HEK293T (cell line): ENCODE measurements at regions not wholly inside any gene's neighbourhood (a gene's known extent, or its start where the extent isn't known, plus 50 kb on each side); places are given as distances from the start of the nearest gene placed in this dataset.
"Not testable (repeated sequence)": the region's sequence is repeated elsewhere in the genome, so short reads cannot be mapped to it uniquely, and the experiment has no call there.

Source experiments
- CTCF ChIA-PET: fragments of 350-600 bp; formaldehyde crosslinking; extraction: SDS; loops from one replicate; lab custom pipeline; 2021; ENCODE audit warnings: antibody characterized with exemption, inconsistent platforms; lab: Yijun Ruan, JAX
- POLR2A ChIA-PET: fragments of 350-600 bp; formaldehyde crosslinking; extraction: SDS; loops from one replicate; lab custom pipeline; 2020; ENCODE audit warnings: antibody characterized with exemption, inconsistent platforms; lab: Yijun Ruan, JAX
- DNase-seq: peaks from one replicate; pipeline ENCODE4 v3.0.0; 2012; ENCODE audit warnings: mixed read lengths; ENCODE audit errors: extremely low spot score
- ARNT ChIP-seq: fragments of 450-650 bp; IDR thresholded peaks from 2 replicates; pipeline ENCODE4 v1.6.1; 2017; ENCODE audit warnings: mild to moderate bottlenecking
- BHLHE40 ChIP-seq: fragments of 450-650 bp; IDR thresholded peaks from 2 replicates; pipeline ENCODE4 v1.6.1; 2016; ENCODE audit warnings: mild to moderate bottlenecking, moderate library complexity, borderline replicate concordance
- CTBP1 ChIP-seq: fragments of 450-650 bp; IDR thresholded peaks from 2 replicates; pipeline ENCODE4 v1.6.1; 2016; ENCODE audit warnings: borderline replicate concordance
- ELF4 ChIP-seq: fragments of 450-650 bp; IDR thresholded peaks from 2 replicates; pipeline ENCODE4 v1.6.1; 2017; ENCODE audit warnings: antibody characterized with exemption
- FOXA1 ChIP-seq: fragments of 450-650 bp; IDR thresholded peaks from 2 replicates; pipeline ENCODE4 v1.6.1; 2016; ENCODE audit warnings: mild to moderate bottlenecking
- FOXK2 ChIP-seq: fragments of 450-650 bp; IDR thresholded peaks from 2 replicates; pipeline ENCODE4 v1.6.1; 2016; ENCODE audit warnings: mild to moderate bottlenecking
- FOXM1 ChIP-seq: fragments of 450-650 bp; IDR thresholded peaks from 2 replicates; pipeline ENCODE4 v1.6.1; 2017; ENCODE audit warnings: mild to moderate bottlenecking, borderline replicate concordance
- HDGF ChIP-seq: fragments of 450-650 bp; IDR thresholded peaks from 2 replicates; pipeline ENCODE4 v1.6.1; 2017; ENCODE audit warnings: antibody characterized with exemption, borderline replicate concordance
- L3MBTL2 ChIP-seq: fragments of 450-650 bp; conservative IDR thresholded peaks from 2 replicates; pipeline ENCODE4 v1.6.1; 2016; ENCODE audit warnings: mild to moderate bottlenecking
- LEF1 ChIP-seq: fragments of 450-650 bp; IDR thresholded peaks from 2 replicates; pipeline ENCODE4 v1.6.1; 2017; ENCODE audit warnings: mild to moderate bottlenecking, borderline replicate concordance
- NFRKB ChIP-seq: fragments of 450-650 bp; IDR thresholded peaks from 2 replicates; pipeline ENCODE4 v1.6.1; 2016; ENCODE audit warnings: mild to moderate bottlenecking, moderate library complexity
- PKNOX1 ChIP-seq: fragments of 450-650 bp; IDR thresholded peaks from 2 replicates; pipeline ENCODE4 v1.6.1; 2016
- SP1 ChIP-seq: fragments of 450-650 bp; IDR thresholded peaks from 2 replicates; pipeline ENCODE4 v1.6.1; 2017
- SUZ12 ChIP-seq: fragments of 450-650 bp; IDR thresholded peaks from 2 replicates; pipeline ENCODE4 v1.6.1; 2016; ENCODE audit warnings: mild to moderate bottlenecking
- TARDBP ChIP-seq: fragments of 450-650 bp; IDR thresholded peaks from 2 replicates; pipeline ENCODE4 v1.6.1; 2016
- ZNF384 ChIP-seq: fragments of 450-650 bp; IDR thresholded peaks from 2 replicates; pipeline ENCODE4 v1.6.1; 2016

DNA sequence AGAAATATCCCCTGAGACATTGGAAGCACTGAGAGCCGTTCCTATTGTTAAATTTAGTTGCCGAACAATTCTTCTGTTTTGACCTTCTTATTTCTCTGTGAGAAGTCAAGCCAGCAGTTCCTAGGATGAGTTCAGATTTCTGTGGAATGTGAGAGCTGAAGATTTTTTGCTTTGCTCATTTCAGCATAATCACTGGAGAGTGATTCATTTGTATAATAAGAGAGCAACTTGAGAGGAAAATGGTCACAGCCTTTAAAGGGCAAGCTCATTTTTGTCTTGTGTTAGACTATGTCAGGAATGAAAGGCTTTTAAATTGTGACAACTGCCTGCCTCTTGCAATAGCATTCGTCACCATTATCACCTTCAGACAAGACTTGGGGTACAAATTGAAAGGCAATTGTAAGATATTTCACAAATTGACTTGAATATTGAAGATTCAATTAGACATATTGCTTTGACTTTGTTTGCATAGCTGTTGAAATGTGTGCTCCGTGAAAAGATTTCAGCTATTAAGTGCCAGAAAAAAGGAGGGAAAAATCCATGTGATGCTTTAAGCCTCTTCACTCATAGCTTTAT lies 900.0 kb upstream of the GOT2 start:
- ChIA-PET CTCF (no interaction called here), POLR2A (no interaction called here)

GRCh38 chr16:59632276-59632855 lies 898.2 kb upstream of the GOT2 start:
- POLR2A ChIA-PET: no interaction called here

More for the DNA sequence above, 900.0 kb upstream of the GOT2 start:
- DNase-seq: no peak
- no peak for TF ChIP-seq ELF4
- TF ChIP-seq BHLHE40: no peak
- no peak for TF ChIP-seq HDGF
- TF ChIP-seq CTBP1: no peak
- no peak for TF ChIP-seq SP1
- no peak for TF ChIP-seq ARNT
- no peak for TF ChIP-seq TARDBP
- no peak for TF ChIP-seq NFRKB
- TF ChIP-seq ZNF384: no peak
- TF ChIP-seq FOXM1: no peak
- TF ChIP-seq FOXK2: no peak
- no peak for TF ChIP-seq L3MBTL2
- no peak for TF ChIP-seq LEF1
- no peak for TF ChIP-seq PKNOX1
- no peak for TF ChIP-seq FOXA1
- no peak for TF ChIP-seq SUZ12

GRCh38 chr16:59624381-59624780 lies 890.3 kb upstream of the GOT2 start:
- POLR2A ChIA-PET, DNase-seq, CTCF ChIA-PET: not testable (repeated sequence)

More at GRCh38 chr16:59632276-59632855, 898.2 kb upstream of the GOT2 start:
- CTCF ChIA-PET: no interaction called here
- no peak for TF ChIP-seq PKNOX1
- no peak for TF ChIP-seq NFRKB
- TF ChIP-seq FOXM1: no peak
- TF ChIP-seq L3MBTL2: no peak
- no peak for TF ChIP-seq ELF4
- no peak for TF ChIP-seq ARNT
- TF ChIP-seq ZNF384: no peak
- DNase-seq: no peak

DNA sequence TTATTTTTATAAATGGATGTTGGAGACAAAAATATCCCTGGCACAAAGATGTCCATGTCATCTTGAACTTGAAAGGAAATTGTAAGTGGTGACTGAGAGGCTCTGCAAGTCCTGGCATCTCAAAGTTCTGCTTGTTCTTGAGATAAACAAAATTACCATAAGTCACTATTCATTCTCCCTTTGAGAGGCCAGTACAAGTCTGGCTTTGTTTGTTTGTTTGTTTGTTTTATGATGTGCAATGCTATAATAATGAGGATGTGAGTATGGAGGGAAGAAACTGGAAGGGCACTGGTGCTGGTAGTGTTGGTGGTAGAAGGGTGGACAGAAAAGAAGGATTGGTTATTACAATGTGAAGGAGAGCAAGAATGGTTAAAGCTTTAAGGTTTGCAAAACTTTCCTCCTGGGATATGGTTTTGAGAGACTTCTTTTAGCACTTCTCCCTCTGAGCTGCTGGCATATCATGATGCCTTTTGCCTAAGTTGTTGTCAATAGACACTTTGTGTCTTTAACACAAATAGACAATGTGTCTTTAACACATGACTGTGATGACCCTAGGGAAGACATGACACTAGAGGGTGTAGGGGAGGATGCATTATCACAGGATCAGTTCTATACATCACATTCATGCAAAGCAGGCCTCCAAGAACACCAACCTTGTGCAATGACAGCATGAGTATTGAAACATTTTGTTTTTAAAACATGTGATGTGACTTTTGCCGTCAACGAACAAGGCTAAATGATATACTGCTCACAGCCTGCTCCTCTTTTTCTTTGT lies 880.5 kb upstream of the GOT2 start:
- DNase-seq: no peak
- no peak for TF ChIP-seq LEF1
- TF ChIP-seq ELF4: no peak
- TF ChIP-seq SP1: no peak
- TF ChIP-seq ARNT: no peak
- TF ChIP-seq NFRKB: no peak
- no peak for TF ChIP-seq SUZ12
- TF ChIP-seq FOXA1: no peak
- no peak for TF ChIP-seq HDGF
- TF ChIP-seq PKNOX1: no peak
- no peak for TF ChIP-seq ZNF384
- TF ChIP-seq TARDBP: no peak
- TF ChIP-seq CTBP1: no peak
- TF ChIP-seq FOXK2: no peak
- TF ChIP-seq L3MBTL2: no peak
- TF ChIP-seq FOXM1: no peak
- no peak for TF ChIP-seq BHLHE40
- POLR2A ChIA-PET: no interaction called here
- CTCF ChIA-PET: no interaction called here

DNA sequence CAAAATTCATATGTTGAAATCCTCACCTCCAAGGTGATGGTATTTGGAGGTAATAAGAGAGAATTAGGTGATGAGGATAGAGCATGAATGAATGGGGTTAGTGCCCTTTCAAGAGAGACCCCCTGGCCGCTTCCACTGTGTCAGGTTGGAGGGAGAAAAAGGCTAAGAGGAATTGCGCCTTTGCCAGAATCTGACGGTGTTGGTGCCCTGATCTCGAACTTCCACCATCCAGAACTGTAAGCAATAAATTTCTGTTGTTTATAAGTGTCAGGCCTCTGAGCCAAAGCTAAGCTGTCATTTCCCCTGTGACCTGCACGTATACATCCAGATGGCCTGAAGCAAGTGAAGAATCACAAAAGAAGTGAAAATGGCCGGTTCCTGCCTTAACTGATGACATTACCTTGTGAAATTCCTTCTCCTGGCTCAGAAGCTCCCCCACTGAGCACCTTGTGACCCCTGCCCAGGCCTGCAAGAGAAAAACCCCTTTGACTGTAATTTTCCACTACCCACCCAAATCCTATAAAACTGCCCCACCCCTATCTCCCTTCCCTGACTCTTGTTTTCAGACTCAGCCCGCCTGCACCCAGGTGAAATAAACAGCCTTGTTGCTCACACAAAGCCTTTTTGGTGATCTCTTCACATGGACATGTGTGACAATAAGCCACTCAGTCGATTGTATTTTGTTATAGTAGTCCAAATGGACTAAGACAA lies 878.9 kb upstream of the GOT2 start:
- POLR2A ChIA-PET, CTCF ChIA-PET, DNase-seq: not testable (repeated sequence)

DNA sequence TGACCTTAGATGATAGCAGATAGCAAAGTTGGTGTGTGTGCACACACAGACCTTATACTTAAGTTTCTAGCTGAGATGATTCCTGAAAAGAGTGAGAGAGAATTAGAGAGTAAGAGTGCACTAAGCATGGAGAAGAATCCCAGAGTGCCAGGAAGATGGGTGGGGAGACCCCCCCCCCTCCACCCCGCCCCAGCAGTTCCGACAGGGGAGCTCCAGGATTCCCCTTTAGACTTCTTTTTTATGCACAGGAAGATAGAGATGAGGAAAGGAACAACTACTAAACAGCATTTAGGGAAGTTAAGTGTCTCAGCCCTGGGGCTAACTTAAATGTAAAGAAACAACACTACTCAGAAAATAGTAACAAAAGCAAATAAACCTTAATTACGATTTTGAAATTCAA lies 878.0 kb upstream of the GOT2 start:
- ChIA-PET POLR2A (no interaction called here), CTCF (interaction anchor here (0.6 kb wide), 1 partner anchor 242 kb away, joined by 6 read pairs; no protein-coding TSS in a partner anchor)
- no peak for DNase-seq
- TF ChIP-seq LEF1 (no peak), FOXM1 (no peak), FOXA1 (no peak), BHLHE40 (no peak), L3MBTL2 (no peak), ELF4 (no peak), ARNT (no peak), HDGF (no peak), SUZ12 (no peak), TARDBP (no peak), ZNF384 (no peak), PKNOX1 (no peak), CTBP1 (no peak), SP1 (no peak), NFRKB (no peak), FOXK2 (no peak)
